Upper lobe of left lung (tissue), 4 donors: ENCODE measurements at regions not wholly inside any gene's neighbourhood (a gene's known extent, or its start where the extent isn't known, plus 50 kb on each side); places are given as distances from the start of the nearest gene placed in this dataset.

Experiments
- POLR2AphosphoS5 ChIP-seq, 2 donors: sonication (generic); formaldehyde crosslinking; IDR thresholded peaks; one replicate each; pipeline ENCODE4 v1.5.1; 2017; ENCODE audit warnings: antibody characterized with exemption in 2 of 2
- TF ChIP-seq, protein P1 (sequence below), 6 experiments: fragments of 450-650 bp in 4 of 6; fragments of 200-600 bp in 2 of 6; sonication (generic) in 2 of 6; IDR thresholded peaks; one replicate each; pipeline ENCODE4 v1.5.1; 2016 to 2019; ENCODE audit warnings: antibody characterized with exemption in 6 of 6

DNA sequence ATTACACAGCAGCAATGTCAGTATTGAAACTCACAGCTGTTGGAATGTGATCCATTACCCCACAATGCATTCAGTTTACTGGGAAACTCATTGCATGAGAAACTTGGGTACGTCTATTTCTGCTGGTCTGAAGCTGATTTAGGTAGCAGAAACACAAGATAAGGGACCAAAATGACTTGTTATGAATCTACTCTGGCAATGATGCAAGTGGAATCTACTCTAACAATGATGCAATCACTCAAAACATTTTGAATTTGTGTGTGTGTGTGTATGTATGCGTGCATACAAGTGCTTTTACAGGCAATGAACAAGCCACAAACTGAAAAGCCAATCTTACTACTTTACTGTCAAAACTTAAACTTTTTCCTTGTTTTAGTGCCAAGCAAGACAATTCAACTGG is 406.7 kb downstream of the ADCYAP1 start:
- TF ChIP-seq, protein P1, sequence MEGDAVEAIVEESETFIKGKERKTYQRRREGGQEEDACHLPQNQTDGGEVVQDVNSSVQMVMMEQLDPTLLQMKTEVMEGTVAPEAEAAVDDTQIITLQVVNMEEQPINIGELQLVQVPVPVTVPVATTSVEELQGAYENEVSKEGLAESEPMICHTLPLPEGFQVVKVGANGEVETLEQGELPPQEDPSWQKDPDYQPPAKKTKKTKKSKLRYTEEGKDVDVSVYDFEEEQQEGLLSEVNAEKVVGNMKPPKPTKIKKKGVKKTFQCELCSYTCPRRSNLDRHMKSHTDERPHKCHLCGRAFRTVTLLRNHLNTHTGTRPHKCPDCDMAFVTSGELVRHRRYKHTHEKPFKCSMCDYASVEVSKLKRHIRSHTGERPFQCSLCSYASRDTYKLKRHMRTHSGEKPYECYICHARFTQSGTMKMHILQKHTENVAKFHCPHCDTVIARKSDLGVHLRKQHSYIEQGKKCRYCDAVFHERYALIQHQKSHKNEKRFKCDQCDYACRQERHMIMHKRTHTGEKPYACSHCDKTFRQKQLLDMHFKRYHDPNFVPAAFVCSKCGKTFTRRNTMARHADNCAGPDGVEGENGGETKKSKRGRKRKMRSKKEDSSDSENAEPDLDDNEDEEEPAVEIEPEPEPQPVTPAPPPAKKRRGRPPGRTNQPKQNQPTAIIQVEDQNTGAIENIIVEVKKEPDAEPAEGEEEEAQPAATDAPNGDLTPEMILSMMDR (IDR thresholded peaks at IDR 0.05), result no peak
- TF ChIP-seq POLR2AphosphoS5 (IDR thresholded peaks at IDR 0.05), result no peak
